DOHH2 (cell line): ENCODE measurements at regions not wholly inside any gene's neighbourhood (a gene's known extent, or its start where the extent isn't known, plus 50 kb on each side); places are given as distances from the start of the nearest gene placed in this dataset.

Source experiments
- H3F3A ChIP-seq: fragments of 200-600 bp; sonication (generic), shearing (Covaris generic); 2 replicates; pipeline ENCODE4 v1.6.0; 2016; ENCODE audit warnings: antibody characterized with exemption, mild to moderate bottlenecking; ENCODE audit not compliant: control insufficient read depth, insufficient read depth
- H3K27ac ChIP-seq: fragments of 200-600 bp; sonication (generic); 2 replicates; pipeline ENCODE4 v1.5.1; 2014; ENCODE audit warnings: low read depth, mild to moderate bottlenecking, low read length, moderate library complexity
- H3K27me3 ChIP-seq: fragments of 200-600 bp; sonication (generic); 2 replicates; pipeline ENCODE4 v1.6.1; 2014; ENCODE audit warnings: mild to moderate bottlenecking, low read length, mixed read lengths; ENCODE audit not compliant: control insufficient read depth
- H3K36me3 ChIP-seq: fragments of 200-600 bp; sonication (generic); 2 replicates; pipeline ENCODE4 v1.6.1; 2014; ENCODE audit warnings: mild to moderate bottlenecking, low read length, moderate library complexity, mixed read lengths; ENCODE audit not compliant: control insufficient read depth
- H3K4me1 ChIP-seq: fragments of 200-600 bp; sonication (generic); 2 replicates; pipeline ENCODE4 v1.6.1; 2014; ENCODE audit warnings: mild to moderate bottlenecking, low read length, mixed read lengths; ENCODE audit not compliant: control insufficient read depth
- H3K4me2 ChIP-seq: fragments of 200-600 bp; sonication (generic); 2 replicates; pipeline ENCODE4 v1.6.0; 2014; ENCODE audit warnings: mild to moderate bottlenecking, low read length, moderate library complexity
- H3K4me3 ChIP-seq: fragments of 200-600 bp; sonication (generic); 2 replicates; pipeline ENCODE4 v1.5.1; 2014; ENCODE audit warnings: mild to moderate bottlenecking, low read length, mixed read lengths
- H3K79me2 ChIP-seq: fragments of 200-600 bp; sonication (generic); 2 replicates; pipeline ENCODE4 v1.6.1; 2014; ENCODE audit warnings: mild to moderate bottlenecking, low read length, mixed read lengths; ENCODE audit not compliant: control insufficient read depth
- H3K9me2 ChIP-seq: fragments of 200-600 bp; sonication (generic); replicated peaks from 2 replicates; pipeline ENCODE4 v1.6.1; 2014; ENCODE audit warnings: mild to moderate bottlenecking, low read length, mixed read lengths; ENCODE audit not compliant: control insufficient read depth
- H3K9me3 ChIP-seq: fragments of 200-600 bp; sonication (generic); 2 replicates; pipeline ENCODE4 v1.6.1; 2014; ENCODE audit warnings: antibody characterized with exemption, low read length, mixed read lengths; ENCODE audit not compliant: control insufficient read depth, insufficient read depth
- H4K20me1 ChIP-seq: fragments of 200-600 bp; sonication (generic); 2 replicates; pipeline ENCODE4 v1.6.0; 2014; ENCODE audit warnings: low read depth, mild to moderate bottlenecking, antibody characterized with exemption, low read length, moderate library complexity; ENCODE audit not compliant: control insufficient read depth, insufficient read depth
- EZH2phosphoT487 ChIP-seq: fragments of 200-600 bp; sonication (generic); IDR thresholded peaks from 2 replicates; pipeline ENCODE4 v1.6.1; 2017; ENCODE audit warnings: borderline replicate concordance, mild to moderate bottlenecking, antibody characterized with exemption, low read length, moderate library complexity, mixed read lengths
- TF ChIP-seq, protein P1 (sequence below): fragments of 200-600 bp; sonication (generic); IDR thresholded peaks from one replicate; pipeline ENCODE4 v1.5.1; 2014; ENCODE audit warnings: antibody characterized with exemption, mild to moderate bottlenecking, low read depth, low read length; ENCODE audit not compliant: poor library complexity, severe bottlenecking

DNA sequence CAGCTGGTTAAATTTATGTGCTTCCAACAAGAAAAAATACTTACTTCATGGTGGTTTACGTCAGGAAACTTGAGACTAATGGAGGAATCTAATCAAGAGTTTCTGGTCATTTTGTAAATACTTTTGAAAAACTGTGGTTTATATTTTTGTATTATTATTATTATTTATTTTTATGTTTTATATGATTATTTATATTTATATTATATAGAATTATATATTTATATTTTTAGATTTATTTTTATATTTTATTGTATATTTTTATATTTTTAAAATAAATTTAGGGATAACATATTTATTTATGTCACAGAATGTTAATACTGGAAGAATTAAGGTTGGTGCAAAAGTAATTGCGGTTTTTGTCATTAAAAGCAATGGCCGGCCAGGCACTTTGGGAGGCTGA is 474.5 kb upstream of the DDX18 start:
- Histone ChIP-seq H3K4me1 (no peaks in the 10 kb centered on the region), H3K4me3 (no peak overlapping the region), H3F3A (no peaks in the 10 kb centered on the region), H3K9me2 (no peaks in the 10 kb centered on the region), H4K20me1 (no peaks in the 10 kb centered on the region), H3K36me3 (no peaks in the 10 kb centered on the region), H3K27ac (no peak overlapping the region), H3K79me2 (no peaks in the 10 kb centered on the region), H3K27me3 (no peaks in the 10 kb centered on the region), H3K9me3 (no peaks in the 10 kb centered on the region), H3K4me2 (no peak overlapping the region)
- no peak for TF ChIP-seq EZH2phosphoT487
- TF ChIP-seq, protein P1, sequence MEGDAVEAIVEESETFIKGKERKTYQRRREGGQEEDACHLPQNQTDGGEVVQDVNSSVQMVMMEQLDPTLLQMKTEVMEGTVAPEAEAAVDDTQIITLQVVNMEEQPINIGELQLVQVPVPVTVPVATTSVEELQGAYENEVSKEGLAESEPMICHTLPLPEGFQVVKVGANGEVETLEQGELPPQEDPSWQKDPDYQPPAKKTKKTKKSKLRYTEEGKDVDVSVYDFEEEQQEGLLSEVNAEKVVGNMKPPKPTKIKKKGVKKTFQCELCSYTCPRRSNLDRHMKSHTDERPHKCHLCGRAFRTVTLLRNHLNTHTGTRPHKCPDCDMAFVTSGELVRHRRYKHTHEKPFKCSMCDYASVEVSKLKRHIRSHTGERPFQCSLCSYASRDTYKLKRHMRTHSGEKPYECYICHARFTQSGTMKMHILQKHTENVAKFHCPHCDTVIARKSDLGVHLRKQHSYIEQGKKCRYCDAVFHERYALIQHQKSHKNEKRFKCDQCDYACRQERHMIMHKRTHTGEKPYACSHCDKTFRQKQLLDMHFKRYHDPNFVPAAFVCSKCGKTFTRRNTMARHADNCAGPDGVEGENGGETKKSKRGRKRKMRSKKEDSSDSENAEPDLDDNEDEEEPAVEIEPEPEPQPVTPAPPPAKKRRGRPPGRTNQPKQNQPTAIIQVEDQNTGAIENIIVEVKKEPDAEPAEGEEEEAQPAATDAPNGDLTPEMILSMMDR, result no peak

DNA sequence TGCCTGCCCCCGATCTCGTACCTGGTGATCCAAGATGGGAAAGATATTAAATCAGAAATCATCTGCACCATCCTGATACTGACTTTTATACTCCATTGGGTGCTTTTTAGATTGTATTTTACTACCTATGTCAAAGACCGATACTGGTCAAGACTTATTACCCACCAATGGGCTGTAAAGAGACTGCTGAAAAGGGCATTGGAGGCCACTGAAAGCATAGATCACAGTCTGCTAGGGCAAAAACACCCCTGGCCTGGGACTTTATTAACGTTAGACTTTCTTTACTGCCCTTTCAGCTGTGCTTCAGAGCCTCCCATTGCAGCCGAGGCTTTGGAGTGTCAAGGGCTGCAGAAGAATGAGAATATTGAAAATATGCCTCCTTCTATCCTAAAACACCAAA is 472.8 kb upstream of the DDX18 start:
- H3K27ac ChIP-seq, result no peak overlapping the region
- H3K4me2 ChIP-seq, result no peak overlapping the region
- no peaks in the 10 kb centered on the region for H3K4me1 ChIP-seq
- no peaks in the 10 kb centered on the region for H3K27me3 ChIP-seq
- H3K9me3 ChIP-seq, result no peaks in the 10 kb centered on the region
- no peaks in the 10 kb centered on the region for H3K36me3 ChIP-seq
- H3K79me2 ChIP-seq, result no peaks in the 10 kb centered on the region
- no peak overlapping the region for H3K4me3 ChIP-seq
- TF ChIP-seq, protein P1, result no peak
- TF ChIP-seq EZH2phosphoT487, result no peak
- no peaks in the 10 kb centered on the region for H3K9me2 ChIP-seq
- no peaks in the 10 kb centered on the region for H3F3A ChIP-seq
- H4K20me1 ChIP-seq, result no peaks in the 10 kb centered on the region

DNA sequence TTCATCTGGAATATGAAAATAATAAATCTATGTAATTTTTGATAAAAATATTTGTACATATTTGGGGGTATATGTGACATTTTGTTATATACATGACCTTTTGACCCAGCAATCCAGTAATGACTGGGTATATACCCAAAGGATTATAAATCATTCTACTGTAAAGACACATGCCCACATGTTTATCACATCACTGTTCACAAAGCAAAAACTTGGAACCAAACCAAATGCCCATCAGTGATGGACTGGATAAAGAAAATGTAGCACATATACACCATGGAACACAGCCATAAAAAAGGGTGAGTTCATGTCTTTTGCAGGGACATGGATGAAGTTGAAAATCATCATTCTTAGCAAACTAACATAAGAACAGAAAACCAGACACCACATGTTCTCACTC is 472.1 kb upstream of the DDX18 start:
- H3K4me1 ChIP-seq, result no peaks in the 10 kb centered on the region
- no peaks in the 10 kb centered on the region for H3K9me3 ChIP-seq
- no peaks in the 10 kb centered on the region for H3K79me2 ChIP-seq
- no peaks in the 10 kb centered on the region for H3F3A ChIP-seq
- H3K9me2 ChIP-seq, result no peaks in the 10 kb centered on the region
- no peak overlapping the region for H3K4me2 ChIP-seq
- no peak overlapping the region for H3K4me3 ChIP-seq
- TF ChIP-seq, protein P1, result no peak
- TF ChIP-seq EZH2phosphoT487, result no peak
- no peak overlapping the region for H3K27ac ChIP-seq
- H4K20me1 ChIP-seq, result no peaks in the 10 kb centered on the region
- H3K27me3 ChIP-seq, result no peaks in the 10 kb centered on the region
- H3K36me3 ChIP-seq, result no peaks in the 10 kb centered on the region

DNA sequence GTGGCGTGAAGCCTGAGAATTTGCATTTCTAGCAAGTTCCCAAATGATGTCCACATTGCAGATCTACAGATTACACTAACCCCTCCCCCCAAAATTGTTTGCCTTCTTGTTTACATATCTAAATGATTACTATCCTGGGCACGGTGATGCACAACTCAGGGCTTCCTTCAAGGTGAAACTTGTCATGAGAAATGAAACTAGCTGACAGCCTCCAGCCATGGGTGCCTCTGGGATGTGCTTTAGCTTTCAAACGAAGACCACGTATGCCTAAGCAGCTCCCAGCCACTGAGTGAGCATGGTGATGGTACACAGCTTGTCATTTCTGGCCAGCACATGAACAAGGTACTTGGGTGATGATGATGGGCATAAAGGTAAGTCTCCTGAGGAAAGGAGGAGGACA is 464.8 kb upstream of the DDX18 start:
- no peaks in the 10 kb centered on the region for H3K27me3 ChIP-seq

More for the DNA sequence above, 464.8 kb upstream of the DDX18 start:
- no peaks in the 10 kb centered on the region for H3K4me1 ChIP-seq
- H3F3A ChIP-seq, result no peaks in the 10 kb centered on the region
- H3K9me2 ChIP-seq, result no peaks in the 10 kb centered on the region
- H3K9me3 ChIP-seq, result no peaks in the 10 kb centered on the region
- no peaks in the 10 kb centered on the region for H3K36me3 ChIP-seq
- no peak overlapping the region for H3K27ac ChIP-seq
- H3K79me2 ChIP-seq, result no peaks in the 10 kb centered on the region
- no peak overlapping the region for H3K4me3 ChIP-seq
- H3K4me2 ChIP-seq, result no peak overlapping the region
- TF ChIP-seq, protein P1, result no peak
- no peak for TF ChIP-seq EZH2phosphoT487
- H4K20me1 ChIP-seq, result no peaks in the 10 kb centered on the region
